ENCODE measurements at regions not wholly inside any gene's neighbourhood (a gene's known extent, or its start where the extent isn't known, plus 50 kb on each side); places are given as distances from the start of the nearest gene placed in this dataset.

- no peaks in the 10 kb centered on the region for H3K79me2 ChIP-seq (replicated peaks; ENCODE audit: insufficient read depth, low read length)
Observed at GRCh38 chr2:8578335-8579244, 103.3 kb upstream of the ID2 start.

GRCh38 chr2:8579485-8580085 lies 102.3 kb upstream of the ID2 start:
- no peaks in the 10 kb centered on the region for H3F3A ChIP-seq (ENCODE audit: insufficient read depth, low read length, poor library complexity, severe bottlenecking)
- H3K27me3 ChIP-seq (ENCODE audit: insufficient read depth, low read depth, low read length): no peaks in the 10 kb centered on the region
- H3K79me2 ChIP-seq (replicated peaks; ENCODE audit: insufficient read depth, low read length): no peaks in the 10 kb centered on the region
- H2AFZ ChIP-seq (ENCODE audit: low read depth, low read length): no peak overlapping the region
- no peak overlapping the region for H3K27ac ChIP-seq (ENCODE audit: low read length)
- H4K20me1 ChIP-seq (ENCODE audit: insufficient read depth): no peaks in the 10 kb centered on the region
- H3K4me3 ChIP-seq (ENCODE audit: low read length): no peak overlapping the region
- H3K36me3 ChIP-seq (ENCODE audit: insufficient read depth, low read length): no peaks in the 10 kb centered on the region
- H3K9me2 ChIP-seq (ENCODE audit: insufficient read depth, low read length): no peaks in the 10 kb centered on the region
- H3K9me3 ChIP-seq (ENCODE audit: low read length): no peaks in the 10 kb centered on the region
- no peak overlapping the region for H3K4me2 ChIP-seq (ENCODE audit: low read length)
- H3K9ac ChIP-seq (ENCODE audit: low read length): no peak overlapping the region
- TF ChIP-seq MXI1 (conservative IDR thresholded peaks at IDR 0.05; ENCODE audit: poor library complexity, severe bottlenecking) (no peak), TAF1 (IDR thresholded peaks at IDR 0.05; ENCODE audit: low read depth) (no peak), EZH2 (IDR thresholded peaks at IDR 0.05; ENCODE audit: borderline replicate concordance, insufficient read depth, low read length, poor library complexity, severe bottlenecking) (no peak), POLR2AphosphoS5 (IDR thresholded peaks at IDR 0.05) (no peak), SMC3 (conservative IDR thresholded peaks at IDR 0.05; ENCODE audit: poor library complexity) (no peak)
- TF ChIP-seq, protein P1, sequence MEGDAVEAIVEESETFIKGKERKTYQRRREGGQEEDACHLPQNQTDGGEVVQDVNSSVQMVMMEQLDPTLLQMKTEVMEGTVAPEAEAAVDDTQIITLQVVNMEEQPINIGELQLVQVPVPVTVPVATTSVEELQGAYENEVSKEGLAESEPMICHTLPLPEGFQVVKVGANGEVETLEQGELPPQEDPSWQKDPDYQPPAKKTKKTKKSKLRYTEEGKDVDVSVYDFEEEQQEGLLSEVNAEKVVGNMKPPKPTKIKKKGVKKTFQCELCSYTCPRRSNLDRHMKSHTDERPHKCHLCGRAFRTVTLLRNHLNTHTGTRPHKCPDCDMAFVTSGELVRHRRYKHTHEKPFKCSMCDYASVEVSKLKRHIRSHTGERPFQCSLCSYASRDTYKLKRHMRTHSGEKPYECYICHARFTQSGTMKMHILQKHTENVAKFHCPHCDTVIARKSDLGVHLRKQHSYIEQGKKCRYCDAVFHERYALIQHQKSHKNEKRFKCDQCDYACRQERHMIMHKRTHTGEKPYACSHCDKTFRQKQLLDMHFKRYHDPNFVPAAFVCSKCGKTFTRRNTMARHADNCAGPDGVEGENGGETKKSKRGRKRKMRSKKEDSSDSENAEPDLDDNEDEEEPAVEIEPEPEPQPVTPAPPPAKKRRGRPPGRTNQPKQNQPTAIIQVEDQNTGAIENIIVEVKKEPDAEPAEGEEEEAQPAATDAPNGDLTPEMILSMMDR (IDR thresholded peaks at IDR 0.05; ENCODE audit: poor library complexity, severe bottlenecking): no peak

More at GRCh38 chr2:8578335-8579244, 103.3 kb upstream of the ID2 start:
- no peak overlapping the region for H3K4me2 ChIP-seq (ENCODE audit: low read length)
- no peaks in the 10 kb centered on the region for H3K27me3 ChIP-seq (ENCODE audit: insufficient read depth, low read depth, low read length)
- H2AFZ ChIP-seq (ENCODE audit: low read depth, low read length): no peak overlapping the region
- no peaks in the 10 kb centered on the region for H3F3A ChIP-seq (ENCODE audit: insufficient read depth, low read length, poor library complexity, severe bottlenecking)
- TF ChIP-seq SMC3 (conservative IDR thresholded peaks at IDR 0.05; ENCODE audit: poor library complexity): no peak
- TF ChIP-seq, protein P1 (IDR thresholded peaks at IDR 0.05; ENCODE audit: poor library complexity, severe bottlenecking): no peak
- TF ChIP-seq TAF1 (IDR thresholded peaks at IDR 0.05; ENCODE audit: low read depth): no peak
- no peak for TF ChIP-seq REST (IDR thresholded peaks at IDR 0.05; ENCODE audit: borderline replicate concordance)
- TF ChIP-seq EZH2 (IDR thresholded peaks at IDR 0.05; ENCODE audit: borderline replicate concordance, insufficient read depth, low read length, poor library complexity, severe bottlenecking): no peak
- TF ChIP-seq POLR2AphosphoS5 (IDR thresholded peaks at IDR 0.05): no peak
- TF ChIP-seq RAD21 (conservative IDR thresholded peaks at IDR 0.05): no peak
- no peak for TF ChIP-seq MXI1 (conservative IDR thresholded peaks at IDR 0.05; ENCODE audit: poor library complexity, severe bottlenecking)
- no peak for TF ChIP-seq EP300 (conservative IDR thresholded peaks at IDR 0.05; ENCODE audit: poor library complexity, severe bottlenecking)
- no peaks in the 10 kb centered on the region for H3K9me3 ChIP-seq (ENCODE audit: low read length)
- H3K36me3 ChIP-seq (ENCODE audit: insufficient read depth, low read length): no peaks in the 10 kb centered on the region
- H3K27ac ChIP-seq (ENCODE audit: low read length): no peak overlapping the region
- no peak overlapping the region for H3K9ac ChIP-seq (ENCODE audit: low read length)
- no peaks in the 10 kb centered on the region for H4K20me1 ChIP-seq (ENCODE audit: insufficient read depth)
- H3K9me2 ChIP-seq (ENCODE audit: insufficient read depth, low read length): no peaks in the 10 kb centered on the region
- H3K4me3 ChIP-seq (ENCODE audit: low read length): no peak overlapping the region

Measured in neural cell (in vitro differentiated cells).